Osteoblast (primary cell): ENCODE measurements at regions not wholly inside any gene's neighbourhood (a gene's known extent, or its start where the extent isn't known, plus 50 kb on each side); places are given as distances from the start of the nearest gene placed in this dataset.
"Not testable (repeated sequence)": the region's sequence is repeated elsewhere in the genome, so short reads cannot be mapped to it uniquely, and the experiment has no call there.

ENCODE experiments used
- DNase-seq: peaks from one replicate; pipeline ENCODE4 v3.0.0; 2011; ENCODE audit warnings: low spot score, mixed read lengths; ENCODE audit not compliant: insufficient read length; ENCODE audit errors: missing footprints
- H2AFZ ChIP-seq: 2 replicates; pipeline ENCODE4 v1.6.0; 2011; ENCODE audit warnings: mild to moderate bottlenecking, low read length
- H3K27ac ChIP-seq: 2 replicates; pipeline ENCODE4 v1.5.1; 2011; ENCODE audit warnings: mild to moderate bottlenecking, low read depth, low read length, moderate library complexity
- H3K27me3 ChIP-seq: 2 replicates; pipeline ENCODE4 v1.6.0; 2012; ENCODE audit warnings: mild to moderate bottlenecking, control low read depth, inconsistent platforms, low read length, moderate library complexity; ENCODE audit not compliant: insufficient read depth
- H3K36me3 ChIP-seq: 2 replicates; pipeline ENCODE4 v1.5.1; 2011; ENCODE audit warnings: mild to moderate bottlenecking, low read length, control low read depth, moderate library complexity; ENCODE audit not compliant: insufficient read depth
- H3K4me1 ChIP-seq: 2 replicates; pipeline ENCODE4 v1.5.1; 2011; ENCODE audit warnings: mild to moderate bottlenecking, low read length, control low read depth, moderate library complexity; ENCODE audit not compliant: insufficient read depth
- H3K4me2 ChIP-seq: 2 replicates; pipeline ENCODE4 v1.6.0; 2011; ENCODE audit warnings: mild to moderate bottlenecking, low read length; ENCODE audit not compliant: insufficient read depth
- H3K4me3 ChIP-seq: fragments of 200-600 bp; sonication (generic); 3 replicates; pipeline ENCODE4 v1.5.1; 2012; ENCODE audit warnings: mild to moderate bottlenecking, low read length, inconsistent platforms; ENCODE audit not compliant: insufficient read depth
- H3K79me2 ChIP-seq: 2 replicates; pipeline ENCODE4 v1.6.0; 2012; ENCODE audit warnings: mild to moderate bottlenecking, low read length, control low read depth, inconsistent platforms; ENCODE audit not compliant: insufficient read depth
- H3K9me3 ChIP-seq: 2 replicates; pipeline ENCODE4 v1.5.1; 2011; ENCODE audit warnings: low read depth, low read length, control low read depth
- H4K20me1 ChIP-seq: 2 replicates; pipeline ENCODE4 v1.6.0; 2012; ENCODE audit warnings: mild to moderate bottlenecking, low read length, control low read depth; ENCODE audit not compliant: insufficient read depth
- CTCF ChIP-seq: IDR thresholded peaks from 2 replicates; pipeline ENCODE4 v1.5.1; 2011; ENCODE audit warnings: mild to moderate bottlenecking, low read depth, low read length, moderate library complexity; ENCODE audit errors: extremely low read depth

GRCh38 chr4:118587116-118587831 is 97.9 kb upstream of the METTL14 start:
- Histone ChIP-seq H3K27ac (no peak overlapping the region), H3K4me1 (peaks cover 22% of the 10 kb centered on the region)

GRCh38 chr4:118587946-118588345 is 97.2 kb upstream of the METTL14 start:
- H3K36me3 ChIP-seq, result no peaks in the 10 kb centered on the region
- no peak overlapping the region for H3K27ac ChIP-seq
- no peak for DNase-seq
- TF ChIP-seq CTCF, result no peak
- H3K4me2 ChIP-seq, result no peak overlapping the region
- H3K27me3 ChIP-seq, result peaks cover 22% of the 10 kb centered on the region
- H4K20me1 ChIP-seq, result no peaks in the 10 kb centered on the region
- no peak overlapping the region for H3K4me3 ChIP-seq
- no peaks in the 10 kb centered on the region for H3K9me3 ChIP-seq
- peaks cover 2% of the 10 kb centered on the region for H3K79me2 ChIP-seq
- peaks cover 22% of the 10 kb centered on the region for H3K4me1 ChIP-seq
- H2AFZ ChIP-seq, result no peak overlapping the region

More at GRCh38 chr4:118587116-118587831, 97.9 kb upstream of the METTL14 start:
- peaks cover 2% of the 10 kb centered on the region for H3K79me2 ChIP-seq
- H3K4me2 ChIP-seq, result no peak overlapping the region
- H3K27me3 ChIP-seq, result peaks cover 27% of the 10 kb centered on the region
- H4K20me1 ChIP-seq, result no peaks in the 10 kb centered on the region
- no peak overlapping the region for H3K4me3 ChIP-seq
- H3K9me3 ChIP-seq, result no peaks in the 10 kb centered on the region
- DNase-seq, result peak; percentile 6
- H2AFZ ChIP-seq, result no peak overlapping the region
- TF ChIP-seq CTCF, result no peak
- no peaks in the 10 kb centered on the region for H3K36me3 ChIP-seq

- H3K4me1 ChIP-seq, result peaks cover 22% of the 10 kb centered on the region
- no peak for TF ChIP-seq CTCF
Measured at GRCh38 chr4:118589471-118590055, 95.6 kb upstream of the METTL14 start.

GRCh38 chr4:118591339-118592046 is 93.7 kb upstream of the METTL14 start:
- peak; percentile 89 for DNase-seq
- peak overlapping the region; percentile 71 for H3K4me3 ChIP-seq
- H2AFZ ChIP-seq, result peak overlapping the region; percentile 90
- not testable (repeated sequence) for H3K9me3 ChIP-seq, H4K20me1 ChIP-seq, H3K27me3 ChIP-seq, H3K79me2 ChIP-seq, H3K36me3 ChIP-seq
- H3K4me2 ChIP-seq, result peak overlapping the region; percentile 76
- H3K4me1 ChIP-seq, result peaks cover 11% of the 10 kb centered on the region
- H3K27ac ChIP-seq, result peak overlapping the region; percentile 89

More at GRCh38 chr4:118589471-118590055, 95.6 kb upstream of the METTL14 start:
- Histone ChIP-seq H3K4me2 (no peak overlapping the region), H3K4me3 (no peak overlapping the region), H3K9me3 (no peaks in the 10 kb centered on the region), H3K36me3 (no peaks in the 10 kb centered on the region), H3K27ac (no peak overlapping the region), H4K20me1 (no peaks in the 10 kb centered on the region), H3K79me2 (peaks cover 2% of the 10 kb centered on the region), H3K27me3 (peaks cover 15% of the 10 kb centered on the region), H2AFZ (no peak overlapping the region)
- DNase-seq, result peak; percentile 3

GRCh38 chr4:118592289-118592688 is 92.9 kb upstream of the METTL14 start:
- not testable (repeated sequence) for H2AFZ ChIP-seq

GRCh38 chr4:118595883-118596282 is 89.3 kb upstream of the METTL14 start:
- not testable (repeated sequence) for H2AFZ ChIP-seq, H3K4me2 ChIP-seq, H3K27me3 ChIP-seq, H3K4me1 ChIP-seq, H3K36me3 ChIP-seq, H3K4me3 ChIP-seq, H4K20me1 ChIP-seq, H3K79me2 ChIP-seq, DNase-seq, H3K9me3 ChIP-seq, H3K27ac ChIP-seq

More at GRCh38 chr4:118592289-118592688, 92.9 kb upstream of the METTL14 start:
- H3K4me2 ChIP-seq, result peak overlapping the region; percentile 76
- not testable (repeated sequence) for H3K9me3 ChIP-seq, H3K36me3 ChIP-seq, H3K79me2 ChIP-seq, DNase-seq, H3K27me3 ChIP-seq, H3K4me1 ChIP-seq, H4K20me1 ChIP-seq
- peak overlapping the region; percentile 89 for H3K27ac ChIP-seq
- peak overlapping the region; percentile 71 for H3K4me3 ChIP-seq
